Cardiac fibroblast (primary cell): ENCODE measurements at regions not wholly inside any gene's neighbourhood (a gene's known extent, or its start where the extent isn't known, plus 50 kb on each side); places are given as distances from the start of the nearest gene placed in this dataset.

ENCODE experiments used
- DNase-seq, 2 donors: peaks; one replicate each; pipeline versions ENCODE4 v3.0.0 to v3.0.0-alpha.2; 2010; ENCODE audit warnings: low read depth in 2 of 2
- H3K4me3 ChIP-seq, 2 donors: replicated peaks in 1 of 2; 1 replicate in 1 of 2; 2 replicates in 1 of 2; pipeline ENCODE4 v1.5.1; 2011; ENCODE audit warnings: low read depth in 2 of 2, low read length in 2 of 2, mild to moderate bottlenecking in 2 of 2, moderate library complexity in 1 of 2
- TF ChIP-seq, protein P1 (sequence below): IDR thresholded peaks from one replicate; pipeline ENCODE4 v1.5.1; 2011; ENCODE audit warnings: low read depth, mild to moderate bottlenecking, low read length, inconsistent platforms

DNA sequence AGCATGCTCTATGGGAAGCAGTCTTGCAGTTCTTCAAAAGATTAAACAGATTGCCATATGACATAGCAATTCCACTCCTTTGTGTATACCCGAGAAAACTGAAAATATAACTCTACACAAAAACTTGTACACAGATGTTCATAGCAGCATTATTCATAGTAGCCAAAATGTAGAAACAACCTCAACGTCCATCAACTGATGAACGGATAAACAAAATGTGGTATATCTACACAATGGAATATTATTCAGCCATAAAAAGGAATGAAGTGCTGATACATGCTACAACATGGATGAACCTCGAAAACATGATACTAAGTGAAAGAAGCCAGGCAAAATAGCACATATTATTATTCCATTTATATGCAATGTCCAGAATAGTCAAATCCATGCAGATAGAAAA lies 221.2 kb upstream of the PSMD7 start:
- TF ChIP-seq, protein P1, sequence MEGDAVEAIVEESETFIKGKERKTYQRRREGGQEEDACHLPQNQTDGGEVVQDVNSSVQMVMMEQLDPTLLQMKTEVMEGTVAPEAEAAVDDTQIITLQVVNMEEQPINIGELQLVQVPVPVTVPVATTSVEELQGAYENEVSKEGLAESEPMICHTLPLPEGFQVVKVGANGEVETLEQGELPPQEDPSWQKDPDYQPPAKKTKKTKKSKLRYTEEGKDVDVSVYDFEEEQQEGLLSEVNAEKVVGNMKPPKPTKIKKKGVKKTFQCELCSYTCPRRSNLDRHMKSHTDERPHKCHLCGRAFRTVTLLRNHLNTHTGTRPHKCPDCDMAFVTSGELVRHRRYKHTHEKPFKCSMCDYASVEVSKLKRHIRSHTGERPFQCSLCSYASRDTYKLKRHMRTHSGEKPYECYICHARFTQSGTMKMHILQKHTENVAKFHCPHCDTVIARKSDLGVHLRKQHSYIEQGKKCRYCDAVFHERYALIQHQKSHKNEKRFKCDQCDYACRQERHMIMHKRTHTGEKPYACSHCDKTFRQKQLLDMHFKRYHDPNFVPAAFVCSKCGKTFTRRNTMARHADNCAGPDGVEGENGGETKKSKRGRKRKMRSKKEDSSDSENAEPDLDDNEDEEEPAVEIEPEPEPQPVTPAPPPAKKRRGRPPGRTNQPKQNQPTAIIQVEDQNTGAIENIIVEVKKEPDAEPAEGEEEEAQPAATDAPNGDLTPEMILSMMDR = no peak
- no peak overlapping the region for H3K4me3 ChIP-seq
- no peak for DNase-seq

DNA sequence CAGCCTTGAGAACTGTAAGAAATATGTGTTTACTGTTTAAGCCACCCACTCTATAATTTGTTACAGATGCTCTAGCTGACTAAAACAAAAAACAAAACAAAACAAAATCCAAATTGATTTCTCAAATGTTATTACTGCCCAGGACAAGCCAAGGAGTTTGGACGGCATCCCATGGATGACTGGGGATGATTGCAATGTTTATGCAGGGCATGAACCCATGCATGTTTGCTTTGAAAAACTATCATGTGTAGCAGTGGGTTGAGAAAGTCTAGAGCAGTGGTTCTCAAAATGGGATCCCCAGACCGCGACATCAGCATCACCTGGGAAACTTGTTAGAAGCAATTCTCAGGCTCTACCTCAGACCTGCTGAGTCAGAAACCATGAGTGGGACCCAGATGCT lies 223.2 kb upstream of the PSMD7 start:
- DNase-seq = no peak
- TF ChIP-seq, protein P1 = no peak
- no peak overlapping the region for H3K4me3 ChIP-seq

DNA sequence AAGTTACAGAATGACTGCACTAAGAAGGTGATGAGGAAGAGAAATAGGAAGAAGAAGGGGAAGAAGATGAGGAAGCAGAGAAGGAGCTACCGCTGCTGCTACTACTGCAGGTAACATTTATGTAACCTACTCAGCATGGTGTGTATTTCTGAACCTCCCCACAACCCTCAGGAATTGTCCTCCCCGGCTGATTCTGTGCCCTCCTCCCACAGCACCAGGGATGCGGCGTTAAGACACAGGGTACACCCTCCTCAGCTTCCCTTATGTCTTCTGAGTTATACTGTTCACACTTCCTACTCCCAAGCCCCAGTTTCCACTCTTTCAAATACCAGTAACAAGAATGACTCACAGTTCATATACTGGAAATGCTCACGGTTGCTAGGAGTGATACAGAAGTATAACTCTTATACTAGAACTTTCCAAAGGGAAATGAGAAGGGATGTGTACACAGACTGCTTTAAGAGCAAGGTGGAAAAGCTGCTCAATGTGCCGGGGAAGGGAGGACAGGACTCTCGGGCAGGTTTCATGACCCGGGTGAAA lies 224.5 kb upstream of the PSMD7 start:
- TF ChIP-seq, protein P1 = no peak
- no peak overlapping the region for H3K4me3 ChIP-seq
- DNase-seq = no peak

DNA sequence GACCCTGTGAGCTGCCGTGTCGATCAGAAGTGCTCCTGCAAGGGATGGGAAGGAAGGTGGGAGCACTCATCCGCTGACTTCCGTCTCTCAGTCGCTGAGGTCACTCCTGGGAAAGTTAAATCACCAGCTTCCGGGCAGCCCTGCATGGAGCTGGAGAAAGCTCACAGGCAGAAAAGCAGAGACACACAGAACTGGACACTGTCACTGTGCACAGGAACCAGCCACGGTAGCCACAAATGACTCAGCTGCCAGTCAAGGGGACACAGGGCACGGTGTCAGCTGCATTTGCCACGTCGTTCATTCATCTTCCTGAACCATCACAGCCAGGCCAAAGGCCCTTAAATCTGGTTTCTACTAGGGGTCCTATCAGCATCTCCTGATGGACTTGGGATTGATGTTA lies 226.4 kb upstream of the PSMD7 start:
- TF ChIP-seq, protein P1 = no peak
- H3K4me3 ChIP-seq = no peak overlapping the region
- no peak for DNase-seq

DNA sequence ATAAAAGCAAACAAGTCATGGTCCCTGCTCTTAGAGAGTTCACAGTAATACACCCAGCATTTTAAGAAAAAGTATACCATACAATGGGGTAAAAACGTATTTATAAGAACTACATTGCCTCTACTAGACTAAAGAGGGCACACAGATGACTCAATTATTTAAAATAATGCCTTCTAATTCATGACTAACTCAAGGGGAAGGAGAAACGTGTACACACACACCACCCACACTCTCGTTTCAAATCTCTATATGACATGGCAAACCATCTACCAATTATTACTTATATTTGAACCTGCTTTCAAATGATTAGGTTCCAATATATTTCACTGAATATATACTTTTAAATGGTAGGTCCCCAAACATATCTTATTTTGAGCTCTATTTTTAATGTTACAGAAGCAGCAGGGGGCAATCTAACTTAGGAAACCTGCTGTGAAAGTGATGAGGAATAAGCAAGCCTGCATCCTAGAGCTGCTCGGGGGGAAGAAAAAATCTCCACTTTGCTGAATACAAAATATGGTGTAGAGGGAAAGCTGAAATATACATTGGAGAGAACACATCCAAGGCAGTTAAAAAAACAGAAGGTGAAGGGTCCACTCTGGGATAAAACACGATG lies 232.4 kb upstream of the PSMD7 start:
- H3K4me3 ChIP-seq = no peak overlapping the region
- peak in 1 of 2 donors; percentile 1 for DNase-seq
- TF ChIP-seq, protein P1 = no peak

DNA sequence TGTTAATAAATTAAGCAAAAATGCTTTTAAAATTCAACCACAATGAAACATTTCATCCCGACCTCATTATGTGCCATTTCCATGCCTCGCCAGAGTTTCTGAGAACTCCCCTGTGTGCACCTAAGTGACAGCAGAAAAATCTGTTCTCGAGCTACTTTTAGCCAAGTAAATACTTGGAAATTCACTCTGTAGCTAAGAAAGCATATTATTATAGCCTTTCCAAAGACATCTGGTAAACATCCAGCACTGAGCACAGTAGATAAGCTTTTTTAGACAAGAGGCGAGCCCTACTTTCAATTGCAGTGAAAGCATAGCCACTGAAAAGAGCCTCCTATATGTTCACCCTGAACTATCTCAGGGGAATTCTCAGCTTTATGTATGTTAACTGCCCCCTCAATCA lies 242.8 kb upstream of the PSMD7 start:
- no peak for DNase-seq
- H3K4me3 ChIP-seq = no peak overlapping the region
- TF ChIP-seq, protein P1 = no peak

DNA sequence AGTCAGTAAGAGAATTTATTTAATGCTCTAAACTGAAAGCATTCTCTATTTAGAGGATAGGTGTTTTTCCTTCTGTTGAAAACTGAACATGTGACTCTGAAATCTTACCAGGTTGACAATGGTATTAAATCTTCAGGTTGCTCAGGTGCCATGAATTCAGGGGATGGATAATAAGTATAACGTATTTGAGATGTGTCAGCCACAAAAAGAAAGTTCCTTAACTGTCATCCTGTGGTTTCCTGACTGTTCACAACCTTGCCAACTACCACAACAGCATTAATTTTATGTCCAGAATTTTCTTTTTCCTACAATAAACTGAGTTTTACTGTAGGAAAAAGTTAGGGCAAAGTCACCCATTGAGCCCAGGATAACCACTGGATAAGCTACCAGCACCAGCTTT lies 243.3 kb upstream of the PSMD7 start:
- no peak overlapping the region for H3K4me3 ChIP-seq
- TF ChIP-seq, protein P1 = no peak

More for the DNA sequence above, 243.3 kb upstream of the PSMD7 start:
- DNase-seq = no peak
